ENCODE measurements at regions not wholly inside any gene's neighbourhood (a gene's known extent, or its start where the extent isn't known, plus 50 kb on each side); places are given as distances from the start of the nearest gene placed in this dataset.
"Not testable (repeated sequence)": the region's sequence is repeated elsewhere in the genome, so short reads cannot be mapped to it uniquely, and the experiment has no call there.

GRCh38 chr16:7239547-7239946 lies 93.1 kb upstream of the RBFOX1 start:
- TF ChIP-seq EP300 (IDR thresholded peaks at IDR 0.05; ENCODE audit: low read depth) (no peak), POLR2AphosphoS5 (IDR thresholded peaks at IDR 0.05) (no peak), POLR2A (IDR thresholded peaks at IDR 0.05) (no peak)
- TF ChIP-seq, protein P1, sequence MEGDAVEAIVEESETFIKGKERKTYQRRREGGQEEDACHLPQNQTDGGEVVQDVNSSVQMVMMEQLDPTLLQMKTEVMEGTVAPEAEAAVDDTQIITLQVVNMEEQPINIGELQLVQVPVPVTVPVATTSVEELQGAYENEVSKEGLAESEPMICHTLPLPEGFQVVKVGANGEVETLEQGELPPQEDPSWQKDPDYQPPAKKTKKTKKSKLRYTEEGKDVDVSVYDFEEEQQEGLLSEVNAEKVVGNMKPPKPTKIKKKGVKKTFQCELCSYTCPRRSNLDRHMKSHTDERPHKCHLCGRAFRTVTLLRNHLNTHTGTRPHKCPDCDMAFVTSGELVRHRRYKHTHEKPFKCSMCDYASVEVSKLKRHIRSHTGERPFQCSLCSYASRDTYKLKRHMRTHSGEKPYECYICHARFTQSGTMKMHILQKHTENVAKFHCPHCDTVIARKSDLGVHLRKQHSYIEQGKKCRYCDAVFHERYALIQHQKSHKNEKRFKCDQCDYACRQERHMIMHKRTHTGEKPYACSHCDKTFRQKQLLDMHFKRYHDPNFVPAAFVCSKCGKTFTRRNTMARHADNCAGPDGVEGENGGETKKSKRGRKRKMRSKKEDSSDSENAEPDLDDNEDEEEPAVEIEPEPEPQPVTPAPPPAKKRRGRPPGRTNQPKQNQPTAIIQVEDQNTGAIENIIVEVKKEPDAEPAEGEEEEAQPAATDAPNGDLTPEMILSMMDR (IDR thresholded peaks at IDR 0.05) = no peak
- H3K4me3 ChIP-seq = no peak overlapping the region
- in situ Hi-C loops (cut with MboI; ENCODE audit: low pct_ligation_motif_present in 1 of 4, low pct_unique_long_range_greater_than_20kb in 1 of 4, low sequenced_read_pairs in 3 of 4) (no loop called here), intact Hi-C loops (cut with DNase I; ENCODE audit: low total_unique reads) (no loop called here)
- no peaks in the 10 kb centered on the region for H3K27me3 ChIP-seq
- H3K9me3 ChIP-seq = no peaks in the 10 kb centered on the region
- no peak overlapping the region for H3K27ac ChIP-seq
- no peak for DNase-seq
- 60 to 78% methylated on average over 2 of the region's 2 CpGs for WGBS, 2 donors (ENCODE audit: low coverage in 1 of 2)
- no peaks in the 10 kb centered on the region for H3K4me1 ChIP-seq
- H3K36me3 ChIP-seq = no peaks in the 10 kb centered on the region

GRCh38 chr16:7236824-7237410 lies 95.7 kb upstream of the RBFOX1 start:
- intact Hi-C loops (cut with DNase I; ENCODE audit: low total_unique reads) = no loop called here
- H3K36me3 ChIP-seq = no peaks in the 10 kb centered on the region
- H3K4me3 ChIP-seq = no peak overlapping the region
- no peak overlapping the region for H3K27ac ChIP-seq
- H3K9me3 ChIP-seq = no peaks in the 10 kb centered on the region
- DNase-seq = no peak
- 67 to 71% methylated on average over 2 to 6 of the region's 6 CpGs for WGBS, 2 donors (ENCODE audit: low coverage in 1 of 2)
- in situ Hi-C loops (cut with MboI; ENCODE audit: low pct_ligation_motif_present in 1 of 4, low pct_unique_long_range_greater_than_20kb in 1 of 4, low sequenced_read_pairs in 3 of 4) = no loop called here
- TF ChIP-seq EP300 (IDR thresholded peaks at IDR 0.05; ENCODE audit: low read depth) (no peak), POLR2A (IDR thresholded peaks at IDR 0.05) (no peak), POLR2AphosphoS5 (IDR thresholded peaks at IDR 0.05) (no peak)
- TF ChIP-seq, protein P1 (IDR thresholded peaks at IDR 0.05) = no peak
- no peaks in the 10 kb centered on the region for H3K27me3 ChIP-seq
- H3K4me1 ChIP-seq = no peaks in the 10 kb centered on the region

DNA sequence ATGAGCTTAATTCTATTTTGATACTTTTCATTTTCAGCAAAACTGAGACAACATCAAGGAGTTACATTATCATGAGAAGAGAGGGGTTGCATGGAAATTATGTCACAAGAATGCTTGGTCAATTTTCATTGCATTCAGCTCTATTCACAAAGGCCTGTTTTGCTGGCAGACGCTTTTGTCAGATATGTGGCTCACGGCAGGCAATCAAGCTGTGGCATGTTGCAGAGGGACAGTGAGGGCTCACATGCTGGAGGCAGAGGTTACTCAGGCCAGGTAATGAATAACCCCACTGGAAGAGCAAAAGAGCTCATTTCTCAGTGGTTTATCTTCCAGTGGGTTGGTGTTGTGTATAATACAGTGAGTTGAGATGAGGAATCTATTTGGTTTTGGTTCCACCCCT lies 98.7 kb upstream of the RBFOX1 start:
- in situ Hi-C loops (cut with MboI; ENCODE audit: low pct_ligation_motif_present in 1 of 4, low pct_unique_long_range_greater_than_20kb in 1 of 4, low sequenced_read_pairs in 3 of 4) = no loop called here
- Histone ChIP-seq H3K36me3 (no peaks in the 10 kb centered on the region), H3K9me3 (no peaks in the 10 kb centered on the region), H3K27ac (no peak overlapping the region), H3K4me3 (no peak overlapping the region), H3K4me1 (no peaks in the 10 kb centered on the region), H3K27me3 (no peaks in the 10 kb centered on the region)
- TF ChIP-seq, protein P1 (IDR thresholded peaks at IDR 0.05) = no peak
- TF ChIP-seq POLR2AphosphoS5 (IDR thresholded peaks at IDR 0.05) (no peak), POLR2A (IDR thresholded peaks at IDR 0.05) (no peak), EP300 (IDR thresholded peaks at IDR 0.05; ENCODE audit: low read depth) (no peak)
- no peak for DNase-seq
- whole genome bisulfite sequencing, 2 donors (ENCODE audit: low coverage in 1 of 2) = 63 to 70% methylated on average over 2 of the region's 2 CpGs
- intact Hi-C loops (cut with DNase I; ENCODE audit: low total_unique reads) = no loop called here

GRCh38 chr16:7231762-7232161 lies 100.9 kb upstream of the RBFOX1 start:
- Histone ChIP-seq H3K27me3 (no peaks in the 10 kb centered on the region), H3K4me3 (no peak overlapping the region), H3K27ac (no peak overlapping the region), H3K9me3 (no peaks in the 10 kb centered on the region), H3K4me1 (no peaks in the 10 kb centered on the region), H3K36me3 (no peaks in the 10 kb centered on the region)
- 89 to 94% methylated on average over 5 of the region's 5 CpGs for WGBS, 2 donors (ENCODE audit: low coverage in 1 of 2)
- TF ChIP-seq POLR2AphosphoS5 (IDR thresholded peaks at IDR 0.05) = no peak
- TF ChIP-seq, protein P1 (IDR thresholded peaks at IDR 0.05) = no peak
- DNase-seq = no peak
- in situ Hi-C loops (cut with MboI; ENCODE audit: low pct_ligation_motif_present in 1 of 4, low pct_unique_long_range_greater_than_20kb in 1 of 4, low sequenced_read_pairs in 3 of 4) (no loop called here), intact Hi-C loops (cut with DNase I; ENCODE audit: low total_unique reads) (no loop called here)

GRCh38 chr16:7229433-7230218 lies 103.0 kb upstream of the RBFOX1 start:
- H3K4me1 ChIP-seq; H3K27me3 ChIP-seq; intact Hi-C loops (cut with DNase I; ENCODE audit: low total_unique reads); H3K4me3 ChIP-seq; in situ Hi-C loops (cut with MboI; ENCODE audit: low pct_ligation_motif_present in 1 of 4, low pct_unique_long_range_greater_than_20kb in 1 of 4, low sequenced_read_pairs in 3 of 4); DNase-seq; H3K9me3 ChIP-seq; H3K36me3 ChIP-seq; H3K27ac ChIP-seq: not testable (repeated sequence)
- WGBS, 2 donors (ENCODE audit: low coverage in 1 of 2) = 67 to 69% methylated on average over 2 to 3 of the region's 3 CpGs

Data from transverse colon (tissue), 4 donors.